SK-N-SH (cell line): ENCODE measurements at regions not wholly inside any gene's neighbourhood (a gene's known extent, or its start where the extent isn't known, plus 50 kb on each side); places are given as distances from the start of the nearest gene placed in this dataset.

ENCODE experiments used
- CTCF ChIA-PET: fragments of 300-600, 350-600 bp; formaldehyde crosslinking; extraction: SDS; loops from one replicate; lab custom pipeline; 2021; lab: Yijun Ruan, JAX
- POLR2A ChIA-PET: fragments of 350-600 bp; sonication (Branson Sonifier 250); formaldehyde crosslinking; extraction: SDS; loops from one replicate; lab custom pipeline; 2020; ENCODE audit warnings: antibody characterized with exemption, inconsistent platforms; lab: Yijun Ruan, JAX
- DNase-seq: peaks from one replicate; pipeline ENCODE4 v3.0.0; 2012
- H2AFZ ChIP-seq: fragments of 200-600 bp; sonication (generic); 2 replicates; pipeline ENCODE4 v1.8.1; 2016; ENCODE audit warnings: antibody characterized with exemption, mild to moderate bottlenecking, low read depth
- H3F3A ChIP-seq: fragments of 200-600 bp; sonication (generic); replicated peaks from 2 replicates; pipeline ENCODE3; 2016; ENCODE audit warnings: antibody characterized with exemption, mild to moderate bottlenecking; ENCODE audit not compliant: insufficient read depth
- H3K27ac ChIP-seq, 2 experiments: fragments of 200-500 bp in 1 of 2; fragments of 200-600 bp in 1 of 2; sonication (Bioruptor generic) in 1 of 2; sonication (generic), shearing (Covaris generic) in 1 of 2; 2 replicates each; pipeline versions ENCODE4 v1.5.1 to v1.6.1; 2014 to 2016; ENCODE audit warnings: low read depth in 2 of 2, inconsistent platforms in 1 of 2, low read length in 1 of 2, mild to moderate bottlenecking in 1 of 2, mixed read lengths in 1 of 2
- H3K27me3 ChIP-seq: fragments of 200-600 bp; sonication (generic), shearing (Covaris generic); 2 replicates; pipeline ENCODE4 v1.6.1; 2016; ENCODE audit warnings: mixed run types; ENCODE audit not compliant: insufficient read depth
- H3K36me3 ChIP-seq, 2 experiments: fragments of 200-500 bp in 1 of 2; fragments of 200-600 bp in 1 of 2; sonication (Bioruptor generic) in 1 of 2; sonication (generic) in 1 of 2; replicated peaks in 1 of 2; 2 replicates each; pipeline versions ENCODE3 to v1.5.1; 2014 to 2016; ENCODE audit warnings: low read length in 1 of 2, mild to moderate bottlenecking in 1 of 2; ENCODE audit not compliant: insufficient read depth in 2 of 2, control insufficient read depth in 1 of 2
- H3K4me1 ChIP-seq, 2 experiments: fragments of 200-500 bp in 1 of 2; fragments of 200-600 bp in 1 of 2; sonication (Bioruptor generic) in 1 of 2; sonication (generic), shearing (Covaris generic) in 1 of 2; 2 replicates each; pipeline versions ENCODE4 v1.5.1 to v1.6.1; 2014 to 2016; ENCODE audit warnings: low read depth in 1 of 2, low read length in 1 of 2, mixed run types in 1 of 2; ENCODE audit not compliant: insufficient read depth in 2 of 2, control insufficient read depth in 1 of 2
- H3K4me2 ChIP-seq: fragments of 200-600 bp; sonication (generic), shearing (Covaris generic); 2 replicates; pipeline ENCODE4 v1.6.1; 2017; ENCODE audit warnings: mixed run types
- H3K4me3 ChIP-seq, 2 experiments: fragments of 200-500 bp in 1 of 2; fragments of 200-600 bp in 1 of 2; sonication (Bioruptor generic) in 1 of 2; sonication (generic), shearing (Covaris generic) in 1 of 2; 2 replicates each; pipeline versions ENCODE4 v1.5.1 to v1.8.1; 2014 to 2016; ENCODE audit warnings: low read depth in 2 of 2, inconsistent platforms in 1 of 2, low read length in 1 of 2, mild to moderate bottlenecking in 1 of 2, mixed read lengths in 1 of 2, moderate library complexity in 1 of 2
- H3K79me2 ChIP-seq: fragments of 200-600 bp; sonication (generic); 2 replicates; pipeline ENCODE4 v1.8.1; 2017; ENCODE audit warnings: mild to moderate bottlenecking; ENCODE audit not compliant: insufficient read depth
- H3K9ac ChIP-seq: fragments of 200-600 bp; sonication (generic); 2 replicates; pipeline ENCODE4 v1.6.1; 2017; ENCODE audit warnings: mixed run types
- H3K9me2 ChIP-seq: fragments of 200-600 bp; sonication (generic); 2 replicates; pipeline ENCODE4 v1.6.1; 2017; ENCODE audit warnings: mixed run types
- H3K9me3 ChIP-seq: fragments of 200-600 bp; sonication (generic); 2 replicates; pipeline ENCODE4 v1.6.1; 2017; ENCODE audit warnings: mixed run types, mild to moderate bottlenecking, moderate library complexity
- H4K20me1 ChIP-seq: fragments of 200-600 bp; sonication (generic); 2 replicates; pipeline ENCODE4 v1.6.1; 2017; ENCODE audit warnings: mild to moderate bottlenecking, mixed run types; ENCODE audit not compliant: insufficient read depth
- ELF1 ChIP-seq: IDR thresholded peaks from 2 replicates; pipeline ENCODE4 v1.4.0; 2012
- FOSL2 ChIP-seq: IDR thresholded peaks from 2 replicates; pipeline ENCODE4 v1.4.0; 2012; ENCODE audit warnings: low read depth, mild to moderate bottlenecking, moderate library complexity, borderline replicate concordance
- FOXJ3 ChIP-seq: sonication (generic); formaldehyde crosslinking; IDR thresholded peaks from 2 replicates; pipeline ENCODE4 v1.5.1; 2020; ENCODE audit warnings: mild to moderate bottlenecking, missing genetic modification reagents
- MEF2A ChIP-seq: IDR thresholded peaks from 2 replicates; pipeline ENCODE4 v1.4.0; 2012; ENCODE audit warnings: low read depth, borderline replicate concordance
- MXI1 ChIP-seq: IDR thresholded peaks from 2 replicates; pipeline ENCODE4 v1.6.1; 2012; ENCODE audit warnings: mild to moderate bottlenecking, low read depth, low read length, improper control_type of control experiment
- NFIC ChIP-seq: IDR thresholded peaks from 2 replicates; pipeline ENCODE4 v1.4.0; 2012; ENCODE audit warnings: borderline replicate concordance
- RAD21 ChIP-seq: IDR thresholded peaks from 2 replicates; pipeline ENCODE4 v1.6.1; 2012; ENCODE audit warnings: mild to moderate bottlenecking, low read length
- RFX5 ChIP-seq: IDR thresholded peaks from 2 replicates; pipeline ENCODE4 v1.6.1; 2012; ENCODE audit warnings: mild to moderate bottlenecking, improper control_type of control experiment, low read length
- SIN3A ChIP-seq: IDR thresholded peaks from 2 replicates; pipeline ENCODE4 v1.6.1; 2012; ENCODE audit warnings: low read depth, mild to moderate bottlenecking, low read length, moderate library complexity, borderline replicate concordance
- SMC3 ChIP-seq: IDR thresholded peaks from 2 replicates; pipeline ENCODE4 v1.6.1; 2012; ENCODE audit warnings: low read depth, low read length, improper control_type of control experiment
- TAF1 ChIP-seq: IDR thresholded peaks from 2 replicates; pipeline ENCODE4 v1.6.1; 2012; ENCODE audit warnings: low read depth, mild to moderate bottlenecking, low read length, moderate library complexity, borderline replicate concordance
- TCF12 ChIP-seq: IDR thresholded peaks from 2 replicates; pipeline ENCODE4 v1.4.0; 2012
- USF1 ChIP-seq: IDR thresholded peaks from 2 replicates; pipeline ENCODE4 v1.4.0; 2012; ENCODE audit warnings: low read depth, borderline replicate concordance
- YY1 ChIP-seq: IDR thresholded peaks from 2 replicates; pipeline ENCODE4 v1.4.0; 2012; ENCODE audit warnings: low read depth, mild to moderate bottlenecking
- WGBS: methylation state at CpG from one replicate; pipeline ENCODE4 v1.1.6; 2017; ENCODE audit warnings: low lambda C conversion rate; 5-methylcytosine and 5-hydroxymethylcytosine counted together
- TF ChIP-seq, protein P1 (sequence below): IDR thresholded peaks from 2 replicates; pipeline ENCODE4 v1.6.1; 2012; ENCODE audit warnings: mild to moderate bottlenecking, low read depth, low read length, moderate library complexity
- TF ChIP-seq, protein P2 (sequence below): IDR thresholded peaks from 2 replicates; pipeline ENCODE4; 2012
- TF ChIP-seq, protein P3 (sequence below): fragments of 150-350 bp; IDR thresholded peaks from 2 replicates; pipeline ENCODE4 v1.6.1; 2017; ENCODE audit warnings: antibody characterized with exemption, low read length, low read depth, borderline replicate concordance
- TF ChIP-seq, protein P4 (sequence below): IDR thresholded peaks from 2 replicates; pipeline ENCODE4 v1.4.0; 2012; ENCODE audit warnings: low read depth

DNA sequence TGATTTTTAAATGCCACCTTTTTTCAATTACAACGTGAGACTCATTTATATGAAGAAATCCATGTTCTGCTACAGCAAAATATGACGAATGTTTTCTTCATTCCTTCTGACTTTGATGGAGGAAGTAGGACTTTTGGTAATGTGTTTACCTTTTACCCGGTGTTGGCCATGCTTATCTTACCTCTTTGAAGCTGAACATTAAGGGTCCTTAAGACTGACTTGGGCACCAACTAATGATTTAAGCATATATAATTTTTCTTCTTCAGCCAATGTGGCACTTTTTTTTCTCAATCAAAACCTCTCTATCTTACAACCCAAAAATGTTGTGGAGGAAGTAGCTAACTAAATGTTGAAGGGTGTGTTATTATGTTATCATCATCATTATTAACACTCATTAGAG is 337.5 kb downstream of the EPHA7 start:
- no peaks in the 10 kb centered on the region for H3K27me3 ChIP-seq
- H2AFZ ChIP-seq = no peak overlapping the region
- no peaks in the 10 kb centered on the region for H3K4me1 ChIP-seq
- CTCF ChIA-PET = interaction anchor here (0.6 kb wide), 1 partner anchor 16 kb away, joined by 3 read pairs; no protein-coding TSS in a partner anchor
- no peak overlapping the region for H3K4me2 ChIP-seq
- no peaks in the 10 kb centered on the region for H3K9me3 ChIP-seq
- POLR2A ChIA-PET = no interaction called here
- H3K4me3 ChIP-seq = no peak overlapping the region
- no peaks in the 10 kb centered on the region for H4K20me1 ChIP-seq
- H3K36me3 ChIP-seq = no peaks in the 10 kb centered on the region
- TF ChIP-seq USF1 = no peak
- TF ChIP-seq TCF12 = no peak
- no peak for TF ChIP-seq NFIC
- no peak for TF ChIP-seq RAD21
- TF ChIP-seq, protein P1, sequence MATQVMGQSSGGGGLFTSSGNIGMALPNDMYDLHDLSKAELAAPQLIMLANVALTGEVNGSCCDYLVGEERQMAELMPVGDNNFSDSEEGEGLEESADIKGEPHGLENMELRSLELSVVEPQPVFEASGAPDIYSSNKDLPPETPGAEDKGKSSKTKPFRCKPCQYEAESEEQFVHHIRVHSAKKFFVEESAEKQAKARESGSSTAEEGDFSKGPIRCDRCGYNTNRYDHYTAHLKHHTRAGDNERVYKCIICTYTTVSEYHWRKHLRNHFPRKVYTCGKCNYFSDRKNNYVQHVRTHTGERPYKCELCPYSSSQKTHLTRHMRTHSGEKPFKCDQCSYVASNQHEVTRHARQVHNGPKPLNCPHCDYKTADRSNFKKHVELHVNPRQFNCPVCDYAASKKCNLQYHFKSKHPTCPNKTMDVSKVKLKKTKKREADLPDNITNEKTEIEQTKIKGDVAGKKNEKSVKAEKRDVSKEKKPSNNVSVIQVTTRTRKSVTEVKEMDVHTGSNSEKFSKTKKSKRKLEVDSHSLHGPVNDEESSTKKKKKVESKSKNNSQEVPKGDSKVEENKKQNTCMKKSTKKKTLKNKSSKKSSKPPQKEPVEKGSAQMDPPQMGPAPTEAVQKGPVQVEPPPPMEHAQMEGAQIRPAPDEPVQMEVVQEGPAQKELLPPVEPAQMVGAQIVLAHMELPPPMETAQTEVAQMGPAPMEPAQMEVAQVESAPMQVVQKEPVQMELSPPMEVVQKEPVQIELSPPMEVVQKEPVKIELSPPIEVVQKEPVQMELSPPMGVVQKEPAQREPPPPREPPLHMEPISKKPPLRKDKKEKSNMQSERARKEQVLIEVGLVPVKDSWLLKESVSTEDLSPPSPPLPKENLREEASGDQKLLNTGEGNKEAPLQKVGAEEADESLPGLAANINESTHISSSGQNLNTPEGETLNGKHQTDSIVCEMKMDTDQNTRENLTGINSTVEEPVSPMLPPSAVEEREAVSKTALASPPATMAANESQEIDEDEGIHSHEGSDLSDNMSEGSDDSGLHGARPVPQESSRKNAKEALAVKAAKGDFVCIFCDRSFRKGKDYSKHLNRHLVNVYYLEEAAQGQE = no peak
- TF ChIP-seq, protein P2, sequence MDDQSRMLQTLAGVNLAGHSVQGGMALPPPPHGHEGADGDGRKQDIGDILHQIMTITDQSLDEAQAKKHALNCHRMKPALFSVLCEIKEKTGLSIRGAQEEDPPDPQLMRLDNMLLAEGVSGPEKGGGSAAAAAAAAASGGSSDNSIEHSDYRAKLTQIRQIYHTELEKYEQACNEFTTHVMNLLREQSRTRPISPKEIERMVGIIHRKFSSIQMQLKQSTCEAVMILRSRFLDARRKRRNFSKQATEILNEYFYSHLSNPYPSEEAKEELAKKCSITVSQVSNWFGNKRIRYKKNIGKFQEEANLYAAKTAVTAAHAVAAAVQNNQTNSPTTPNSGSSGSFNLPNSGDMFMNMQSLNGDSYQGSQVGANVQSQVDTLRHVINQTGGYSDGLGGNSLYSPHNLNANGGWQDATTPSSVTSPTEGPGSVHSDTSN = no peak
- no peak for TF ChIP-seq MXI1
- no peak for TF ChIP-seq SMC3
- no peak for TF ChIP-seq SIN3A
- TF ChIP-seq MEF2A = no peak
- TF ChIP-seq, protein P3, sequence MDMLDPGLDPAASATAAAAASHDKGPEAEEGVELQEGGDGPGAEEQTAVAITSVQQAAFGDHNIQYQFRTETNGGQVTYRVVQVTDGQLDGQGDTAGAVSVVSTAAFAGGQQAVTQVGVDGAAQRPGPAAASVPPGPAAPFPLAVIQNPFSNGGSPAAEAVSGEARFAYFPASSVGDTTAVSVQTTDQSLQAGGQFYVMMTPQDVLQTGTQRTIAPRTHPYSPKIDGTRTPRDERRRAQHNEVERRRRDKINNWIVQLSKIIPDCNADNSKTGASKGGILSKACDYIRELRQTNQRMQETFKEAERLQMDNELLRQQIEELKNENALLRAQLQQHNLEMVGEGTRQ = no peak
- no peak for TF ChIP-seq YY1
- no peak for TF ChIP-seq FOXJ3
- TF ChIP-seq FOSL2 = no peak
- TF ChIP-seq ELF1 = no peak
- no peak for TF ChIP-seq RFX5
- TF ChIP-seq, protein P4, sequence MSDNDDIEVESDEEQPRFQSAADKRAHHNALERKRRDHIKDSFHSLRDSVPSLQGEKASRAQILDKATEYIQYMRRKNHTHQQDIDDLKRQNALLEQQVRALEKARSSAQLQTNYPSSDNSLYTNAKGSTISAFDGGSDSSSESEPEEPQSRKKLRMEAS = no peak
- no peak for TF ChIP-seq TAF1
- DNase-seq = no peak
- no peak overlapping the region for H3K27ac ChIP-seq
- 4% methylated on average over 3 of the region's 3 CpGs for WGBS
- H3F3A ChIP-seq = no peaks in the 10 kb centered on the region
- no peak overlapping the region for H3K9ac ChIP-seq
- no peaks in the 10 kb centered on the region for H3K9me2 ChIP-seq
- H3K79me2 ChIP-seq = no peaks in the 10 kb centered on the region
